HG03521 (cell line): ENCODE measurements at regions not wholly inside any gene's neighbourhood (a gene's known extent, or its start where the extent isn't known, plus 50 kb on each side); places are given as distances from the start of the nearest gene placed in this dataset.

Experiments used
- ATAC-seq: cut with Tn5 transposase; IDR thresholded peaks from one replicate; pipeline ENCODE4 v1.9.1; 2021; ENCODE audit warnings: mild to moderate bottlenecking, moderate library complexity; ENCODE audit not compliant: unreplicated experiment

DNA sequence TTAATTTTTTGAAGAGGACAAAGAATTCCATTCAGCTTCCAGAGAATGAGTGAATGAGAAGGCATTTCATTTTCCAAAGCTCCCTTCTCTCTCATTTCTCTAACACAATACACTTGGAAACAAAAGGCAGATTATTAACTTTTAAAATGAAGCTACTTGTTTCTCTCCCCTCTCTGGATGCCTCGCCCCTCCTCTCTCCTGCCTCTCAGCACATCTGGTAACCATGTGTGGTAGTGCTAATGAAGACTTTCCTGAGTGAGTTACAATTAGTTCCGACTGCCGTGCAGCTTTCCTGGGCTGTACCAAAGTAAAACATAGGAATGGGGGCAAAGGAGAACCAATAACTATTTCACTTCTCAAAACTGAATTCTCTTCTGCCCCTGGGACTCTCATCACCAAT, 84.7 kb upstream of the SOX5 start:
- ATAC-seq, result no peak

GRCh38 chr12:24027352-24027751, 77.9 kb upstream of the SOX5 start:
- ATAC-seq, result no peak

DNA sequence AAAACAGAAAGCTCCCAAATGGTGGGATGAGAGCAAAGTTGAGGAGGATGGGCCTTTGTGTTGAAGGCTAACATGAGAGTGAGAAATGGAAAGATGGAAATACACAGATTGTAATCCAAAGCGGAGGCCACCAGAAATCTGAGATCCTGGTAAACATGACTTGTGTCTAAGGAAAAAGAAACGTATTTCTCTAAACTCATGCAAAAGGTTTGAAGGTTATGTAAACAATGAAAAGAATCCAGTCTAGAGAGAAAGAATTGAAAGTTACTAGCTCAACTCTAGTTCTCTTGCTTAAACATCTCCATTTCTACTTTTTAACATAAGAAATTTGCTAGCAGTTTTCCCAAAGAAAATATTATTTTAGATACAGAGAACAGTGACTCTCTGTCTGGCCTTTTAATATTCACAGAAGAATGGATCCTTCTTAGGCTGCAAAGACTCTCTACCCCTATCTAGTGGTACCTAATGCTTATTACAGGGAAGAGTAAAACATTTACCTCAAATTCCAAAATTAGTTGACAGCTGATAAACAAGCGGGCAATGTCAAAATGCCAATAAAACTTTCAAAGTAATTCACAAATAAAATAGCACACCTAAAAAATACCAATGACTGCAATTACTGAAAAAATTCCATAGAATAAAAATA, 75.8 kb upstream of the SOX5 start:
- ATAC-seq, result no peak

DNA sequence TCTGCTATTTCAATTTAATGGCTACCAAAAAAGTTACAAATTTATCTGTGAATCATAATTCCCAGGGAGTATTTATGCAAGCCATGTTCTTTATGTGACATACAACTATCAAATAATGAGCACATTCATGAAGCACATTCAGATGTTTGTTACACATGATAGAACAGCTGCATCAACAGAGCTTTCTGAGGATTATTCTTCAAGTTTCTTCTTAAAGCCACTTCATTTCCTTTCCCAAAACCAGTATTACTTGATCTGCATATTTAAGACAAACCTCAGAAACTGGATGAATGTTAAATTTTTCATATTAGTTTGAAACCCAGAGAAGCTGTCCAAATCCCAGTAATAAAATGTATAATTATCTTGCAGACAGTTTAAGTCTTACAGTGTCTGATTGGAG, 73.6 kb upstream of the SOX5 start:
- no peak for ATAC-seq

DNA sequence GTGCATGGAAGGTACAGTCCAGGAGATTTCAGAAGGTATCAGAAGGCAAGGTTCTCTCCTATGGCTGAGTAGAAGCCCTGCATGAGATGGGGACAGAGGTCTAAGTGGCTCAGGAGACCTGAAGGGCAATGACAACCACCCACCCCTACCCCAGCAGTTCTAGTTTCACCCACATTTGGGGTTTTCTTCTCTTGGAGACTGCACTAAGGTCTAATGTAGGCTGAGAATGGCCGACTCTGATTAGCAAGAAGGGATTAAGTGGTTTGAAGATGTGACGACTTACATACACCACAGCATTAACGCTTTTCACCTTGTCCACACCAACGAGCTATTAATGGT, 71.7 kb upstream of the SOX5 start:
- ATAC-seq, result no peak

- ATAC-seq, result no peak
Observed at GRCh38 chr12:24020397-24021163, 71.1 kb upstream of the SOX5 start.

GRCh38 chr12:24015833-24016160, 66.3 kb upstream of the SOX5 start:
- no peak for ATAC-seq

GRCh38 chr12:24014915-24015832, 65.7 kb upstream of the SOX5 start:
- no peak for ATAC-seq

GRCh38 chr12:24014240-24014639, 64.8 kb upstream of the SOX5 start:
- ATAC-seq, result no peak

DNA sequence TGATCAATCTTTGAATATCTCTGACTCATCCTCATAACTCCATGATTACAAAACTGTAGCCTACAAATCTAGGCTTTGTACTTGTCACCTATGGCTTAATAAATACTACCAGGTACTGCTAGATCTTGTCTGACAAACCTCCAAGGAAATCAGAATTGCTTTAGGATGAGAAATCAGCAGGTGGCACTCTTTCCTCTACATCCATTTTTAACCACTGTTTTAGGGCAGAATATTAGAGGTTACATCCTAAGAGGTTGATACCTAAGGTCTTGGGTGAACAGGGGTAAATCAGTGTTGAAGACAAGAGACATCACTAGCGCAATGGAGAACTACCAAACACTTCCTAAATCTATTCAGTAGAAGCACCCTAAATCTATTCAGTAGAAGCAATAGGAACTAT, 63.1 kb upstream of the SOX5 start:
- ATAC-seq, result no peak

- ATAC-seq, result no peak
Observed at GRCh38 chr12:24011927-24012507, 62.5 kb upstream of the SOX5 start.

- ATAC-seq, result no peak
Observed at GRCh38 chr12:24008166-24008565, 58.7 kb upstream of the SOX5 start.
